Iris pigment epithelial cell (primary cell): ENCODE measurements at regions not wholly inside any gene's neighbourhood (a gene's known extent, or its start where the extent isn't known, plus 50 kb on each side); places are given as distances from the start of the nearest gene placed in this dataset.

Experiments used
- DNase-seq: peaks from one replicate; pipeline ENCODE4 v3.0.0-alpha.2; 2011; ENCODE audit warnings: low read depth

GRCh38 chr17:33475594-33475993 is 182.5 kb upstream of the ASIC2 start:
- DNase-seq: no peak

GRCh38 chr17:33481652-33482051 is 188.6 kb upstream of the ASIC2 start:
- no peak for DNase-seq

GRCh38 chr17:33482636-33483035 is 189.5 kb upstream of the ASIC2 start:
- no peak for DNase-seq

GRCh38 chr17:33484559-33484958 is 191.5 kb upstream of the ASIC2 start:
- DNase-seq: no peak

GRCh38 chr17:33486135-33486885 is 193.2 kb upstream of the ASIC2 start:
- no peak for DNase-seq

GRCh38 chr17:33487187-33487879 is 194.2 kb upstream of the ASIC2 start:
- no peak for DNase-seq

GRCh38 chr17:33491871-33492481 is 198.9 kb upstream of the ASIC2 start:
- no peak for DNase-seq

- DNase-seq: no peak
These were observed 199.7 kb upstream of the ASIC2 start for GRCh38 chr17:33492731-33493265.

GRCh38 chr17:33493566-33493965 is 200.5 kb upstream of the ASIC2 start:
- no peak for DNase-seq

GRCh38 chr17:33494151-33494550 is 201.1 kb upstream of the ASIC2 start:
- DNase-seq: no peak

- no peak for DNase-seq
These were observed 204.5 kb upstream of the ASIC2 start for GRCh38 chr17:33497623-33498022.

- no peak for DNase-seq
These were observed 205.0 kb upstream of the ASIC2 start for GRCh38 chr17:33498069-33498468.

- no peak for DNase-seq
These were observed 205.9 kb upstream of the ASIC2 start for GRCh38 chr17:33499040-33499439.

- no peak for DNase-seq
These were observed 207.1 kb upstream of the ASIC2 start for GRCh38 chr17:33500151-33500550.

- DNase-seq: no peak
These were observed 208.1 kb upstream of the ASIC2 start for GRCh38 chr17:33501185-33501584.

- DNase-seq: no peak
These were observed 211.5 kb upstream of the ASIC2 start for GRCh38 chr17:33504571-33504970.

- no peak for DNase-seq
These were observed 214.0 kb upstream of the ASIC2 start for GRCh38 chr17:33506889-33507650.

- DNase-seq: no peak
These were observed 215.1 kb upstream of the ASIC2 start for GRCh38 chr17:33508215-33508614.

GRCh38 chr17:33509331-33509730 is 216.2 kb upstream of the ASIC2 start:
- no peak for DNase-seq

- no peak for DNase-seq
These were observed 218.6 kb upstream of the ASIC2 start for GRCh38 chr17:33511670-33512069.

- no peak for DNase-seq
These were observed 219.0 kb upstream of the ASIC2 start for GRCh38 chr17:33512113-33512512.

- no peak for DNase-seq
These were observed 220.7 kb upstream of the ASIC2 start for GRCh38 chr17:33513769-33514168.
